G401.6 (cell line): ENCODE measurements at regions not wholly inside any gene's neighbourhood (a gene's known extent, or its start where the extent isn't known, plus 50 kb on each side); places are given as distances from the start of the nearest gene placed in this dataset.

Experiments used
- FAIRE-seq: peaks from 2 replicates; lab custom pipeline; 2012; peaks lifted over from hg19 to GRCh38; lab: Jason Lieb, UNC

DNA sequence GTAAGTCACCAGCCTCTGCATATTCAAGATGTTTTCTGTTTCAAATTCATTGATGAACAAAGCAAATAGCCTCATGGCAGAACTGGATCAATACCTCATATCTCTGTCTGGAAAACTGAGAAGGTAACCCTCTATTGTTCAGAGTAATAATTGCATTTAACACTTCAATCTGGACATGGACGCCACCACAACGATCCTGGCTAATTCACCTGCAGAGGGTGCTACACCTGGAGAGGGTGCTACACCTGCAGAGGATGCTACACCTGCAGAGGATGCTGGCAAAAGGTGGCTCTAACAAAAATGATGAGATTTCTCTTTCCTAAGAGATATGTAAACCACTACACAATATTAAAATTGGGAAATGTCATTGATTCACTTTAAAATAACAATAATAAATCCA lies 183.1 kb upstream of the HNRNPA3 start:
- FAIRE-seq, result no peak

DNA sequence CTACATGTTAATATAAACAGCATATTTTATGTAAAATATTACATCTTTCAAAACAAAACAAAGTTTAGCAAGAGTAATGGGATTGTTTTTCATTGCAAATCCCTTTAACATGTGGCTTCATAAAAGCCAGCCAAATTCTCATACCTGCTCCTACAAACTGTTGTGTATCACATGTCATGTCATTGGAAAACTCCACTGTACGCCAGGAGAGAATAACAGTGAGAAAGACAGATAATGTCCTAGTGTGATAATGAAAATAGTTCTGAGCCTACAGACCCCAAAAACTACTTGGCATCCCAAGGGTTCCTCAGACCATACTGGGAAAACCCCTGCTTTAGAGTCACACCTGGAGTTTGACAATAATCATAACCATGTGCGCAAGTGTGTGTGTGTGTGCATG lies 182.7 kb upstream of the HNRNPA3 start:
- FAIRE-seq, result no peak

DNA sequence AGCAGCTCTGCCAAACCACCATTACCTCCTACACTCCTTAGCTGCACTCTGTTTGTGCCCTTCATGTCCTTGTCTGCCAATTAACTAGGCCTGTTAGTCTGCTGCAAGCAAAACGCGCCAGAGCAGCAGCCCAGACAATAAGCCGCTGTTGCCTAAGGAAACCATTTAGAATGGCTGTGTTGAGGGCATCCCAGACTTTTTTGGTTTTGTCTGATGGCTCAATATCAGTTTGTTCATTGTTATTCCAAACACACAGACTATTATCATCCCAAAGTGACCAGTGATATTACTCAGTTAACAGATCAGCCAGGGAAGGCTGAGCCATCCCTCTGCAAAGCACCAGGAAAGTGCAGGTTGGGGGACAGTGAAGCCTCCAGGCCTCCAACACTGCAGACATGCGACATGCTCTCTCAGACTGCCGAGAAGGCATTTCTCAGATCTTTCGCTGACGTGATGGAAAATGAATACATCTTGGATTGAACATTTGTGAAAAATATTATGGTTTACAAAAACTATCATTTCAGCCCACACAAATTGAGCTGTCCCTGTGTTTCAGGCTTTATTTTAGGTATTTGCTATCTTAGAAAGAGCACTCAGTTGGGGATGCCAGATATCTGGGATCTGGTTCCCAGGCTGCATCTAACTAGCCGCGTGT lies 182.0 kb upstream of the HNRNPA3 start:
- no peak for FAIRE-seq

DNA sequence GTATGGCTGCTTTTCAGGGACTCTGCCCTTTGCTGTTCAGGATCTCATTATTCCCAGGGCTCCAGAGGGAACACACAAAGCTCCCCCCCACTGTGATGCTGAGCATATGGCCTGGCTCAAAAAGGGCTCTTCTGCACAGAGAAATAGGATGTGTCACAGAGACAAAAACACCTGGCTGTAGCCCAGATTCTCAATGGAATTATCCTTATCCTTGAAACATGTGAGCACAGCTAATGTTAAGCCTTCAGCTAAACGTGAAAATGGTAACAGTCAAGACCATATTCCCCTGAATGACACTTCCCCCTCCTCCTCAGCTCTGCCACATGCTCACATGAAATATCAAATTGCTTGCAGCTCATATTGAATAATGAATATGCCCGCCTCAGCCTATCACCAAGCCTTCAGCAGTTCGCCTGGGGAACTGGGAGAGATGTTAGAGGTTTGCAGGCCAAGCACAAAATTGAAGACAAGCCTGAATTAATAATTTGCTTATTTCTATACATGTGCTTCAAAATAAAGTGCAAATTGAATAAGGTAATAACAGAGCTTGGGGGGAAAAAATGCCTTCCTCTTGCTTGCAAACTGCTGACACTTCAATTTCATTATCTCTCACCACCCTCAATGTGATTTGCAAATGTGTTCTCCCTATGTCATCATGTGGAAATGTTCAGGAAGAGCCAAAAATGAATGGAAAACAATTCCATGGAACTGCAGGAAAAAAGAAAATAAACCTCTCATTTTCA lies 181.0 kb upstream of the HNRNPA3 start:
- FAIRE-seq, result no peak

DNA sequence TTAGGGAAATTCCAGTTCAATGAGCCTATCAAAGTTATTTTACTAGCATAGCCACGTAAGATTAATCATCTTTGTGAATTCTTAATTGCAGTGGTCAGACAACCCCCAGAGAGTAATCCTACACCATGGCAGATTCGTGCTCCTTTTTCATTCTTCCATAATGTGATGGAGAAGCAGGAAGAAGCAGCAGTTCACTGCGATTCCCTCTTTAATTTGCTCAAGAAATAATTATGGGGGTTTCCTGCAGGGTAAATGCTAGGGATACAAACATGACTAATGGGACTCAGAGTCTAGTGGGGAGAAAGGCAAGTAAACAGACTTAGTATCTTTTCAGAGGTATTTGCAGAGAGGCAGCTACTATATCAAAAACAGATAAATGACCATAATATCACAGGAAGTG lies 175.8 kb upstream of the HNRNPA3 start:
- FAIRE-seq, result no peak

DNA sequence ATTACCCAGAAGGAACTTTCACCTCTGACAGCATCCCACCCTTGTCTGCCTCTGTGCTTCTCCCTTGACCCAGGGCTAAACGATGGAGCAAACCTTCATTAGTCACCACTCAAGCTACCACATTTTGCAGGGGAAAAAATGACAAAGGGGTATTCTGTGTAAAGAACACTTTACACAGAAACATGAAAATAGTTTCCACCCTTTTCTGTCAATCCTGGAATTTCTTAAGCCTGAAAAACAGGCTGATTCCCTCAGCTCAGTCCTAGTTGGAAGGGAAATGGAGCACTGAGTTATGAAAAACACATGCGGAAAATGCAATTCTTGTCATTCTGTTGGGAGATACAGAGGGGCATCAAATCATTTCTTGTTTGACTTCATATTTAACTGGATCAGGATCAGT lies 175.0 kb upstream of the HNRNPA3 start:
- no peak for FAIRE-seq

DNA sequence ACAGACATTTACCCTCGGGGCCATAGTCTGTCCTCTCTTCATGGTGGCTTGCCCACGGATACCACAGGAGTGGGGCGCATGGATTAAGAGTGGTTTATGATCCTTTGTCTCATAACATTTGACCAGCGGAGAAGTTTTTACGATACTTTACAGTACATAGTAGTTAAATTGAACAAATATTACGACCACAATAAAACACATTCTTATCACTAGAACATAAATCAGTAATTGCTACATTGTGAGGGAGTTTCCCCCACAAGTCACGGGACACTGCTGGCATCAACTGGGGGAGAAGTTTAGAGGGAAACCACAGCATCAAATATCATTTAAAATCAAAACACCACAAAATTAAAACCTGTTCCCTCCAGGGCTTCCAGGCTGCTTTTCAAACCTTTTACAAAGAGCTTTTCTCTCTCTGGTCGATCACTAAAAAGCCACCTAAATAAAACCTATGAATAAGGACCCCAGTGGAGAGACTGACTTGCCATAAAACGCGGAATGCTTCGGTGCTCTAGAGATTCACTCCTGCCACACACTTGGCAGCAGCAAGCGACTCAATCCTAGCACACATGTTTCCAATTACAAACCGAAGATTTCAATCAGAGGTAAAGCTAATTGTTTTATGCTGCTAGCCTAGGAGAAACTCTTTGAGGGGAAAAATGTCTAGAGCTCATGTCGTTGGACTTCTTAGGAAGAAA lies 173.7 kb upstream of the HNRNPA3 start:
- no peak for FAIRE-seq

DNA sequence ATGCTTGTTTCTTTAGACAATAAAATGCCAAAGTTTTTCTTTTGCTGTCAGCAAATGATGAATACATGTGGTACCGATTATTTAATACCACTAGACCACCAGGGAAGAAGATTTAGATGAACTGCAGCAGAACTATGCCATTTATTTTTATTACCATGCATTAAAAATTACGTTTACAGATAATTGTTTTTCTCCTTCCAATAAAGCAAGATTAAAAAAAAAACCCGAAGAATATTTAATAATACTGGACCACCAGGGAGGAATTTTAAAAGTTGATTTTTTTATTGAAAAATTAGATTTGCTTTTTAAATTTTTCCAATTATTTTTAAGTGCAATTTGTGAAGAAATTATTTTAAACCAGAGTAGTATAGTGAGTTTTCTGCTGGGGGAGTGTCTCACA lies 170.3 kb upstream of the HNRNPA3 start:
- FAIRE-seq, result no peak

DNA sequence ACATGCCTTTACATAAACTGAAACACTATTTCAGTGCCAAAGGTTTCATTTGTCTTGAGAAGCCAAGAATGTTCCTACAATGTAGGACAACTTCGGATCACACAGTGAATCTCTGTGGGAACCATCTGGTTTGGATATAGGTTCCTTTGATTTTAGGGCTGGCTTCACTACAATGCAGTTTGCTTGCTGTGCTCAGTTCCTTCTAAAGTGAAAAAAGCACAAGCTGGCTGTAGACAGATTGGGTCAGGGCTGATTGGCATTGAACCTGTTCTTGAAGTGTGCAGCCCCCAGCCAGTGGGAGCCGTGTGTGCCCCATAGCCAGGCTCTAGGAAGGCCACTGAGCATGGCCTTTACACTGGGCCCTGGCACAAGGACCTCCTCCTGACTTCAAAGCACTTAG lies 167.9 kb upstream of the HNRNPA3 start:
- FAIRE-seq, result no peak

DNA sequence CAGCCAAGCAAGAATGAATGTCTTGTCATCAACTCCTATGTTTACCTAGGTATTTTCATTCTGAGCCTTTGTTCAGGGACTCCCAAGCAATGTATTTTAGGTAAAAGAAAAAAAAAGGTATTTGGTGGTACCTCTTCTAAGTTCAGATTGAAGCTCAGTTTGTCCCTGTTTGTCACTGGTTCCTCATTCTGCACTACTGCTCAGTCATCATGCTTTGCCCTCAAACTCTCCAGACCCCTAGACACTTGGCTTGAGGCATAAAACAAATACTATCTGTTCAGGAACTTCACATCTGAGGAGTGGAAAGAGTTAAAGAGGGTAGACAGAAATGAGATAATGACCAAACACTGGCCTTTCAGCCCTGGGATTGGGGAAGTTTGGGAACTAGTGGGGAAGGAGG lies 163.6 kb upstream of the HNRNPA3 start:
- no peak for FAIRE-seq

DNA sequence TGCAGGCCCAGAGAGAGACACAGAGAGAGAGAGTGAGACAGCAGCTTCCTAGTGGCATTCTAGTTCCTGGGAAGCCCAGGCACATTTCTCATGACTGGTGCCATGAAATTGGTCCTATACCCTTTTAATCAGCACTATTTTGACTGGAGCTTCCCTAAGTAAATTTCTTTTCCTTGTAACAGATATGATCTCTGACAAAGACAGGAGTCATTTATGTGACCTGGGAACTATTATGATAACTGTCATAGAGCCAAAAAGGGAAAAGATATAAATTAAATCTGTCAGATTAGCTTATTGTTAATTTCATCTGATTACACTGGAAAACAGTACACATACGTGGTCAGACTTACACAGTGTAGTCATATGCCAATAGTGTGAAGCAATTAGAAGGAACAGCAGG lies 161.3 kb upstream of the HNRNPA3 start:
- no peak for FAIRE-seq

DNA sequence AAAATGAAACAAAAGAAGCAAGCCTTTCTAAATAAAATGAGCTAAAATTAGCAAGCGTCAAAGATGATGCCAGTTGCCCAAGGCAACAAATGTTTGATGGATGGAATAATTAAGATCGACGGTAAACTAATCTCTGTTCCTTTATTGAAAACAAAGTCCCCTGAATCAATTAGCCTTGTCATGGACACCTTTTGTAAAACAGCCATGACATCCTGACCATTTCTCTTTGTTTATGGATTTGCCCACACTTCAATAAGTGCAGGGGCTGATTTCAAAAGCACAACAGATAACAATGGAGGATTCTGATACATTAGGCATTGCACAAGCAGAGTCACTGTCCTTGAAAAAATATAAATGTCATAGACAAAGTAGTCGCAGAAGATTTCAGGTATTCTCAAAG lies 160.1 kb upstream of the HNRNPA3 start:
- FAIRE-seq, result no peak

DNA sequence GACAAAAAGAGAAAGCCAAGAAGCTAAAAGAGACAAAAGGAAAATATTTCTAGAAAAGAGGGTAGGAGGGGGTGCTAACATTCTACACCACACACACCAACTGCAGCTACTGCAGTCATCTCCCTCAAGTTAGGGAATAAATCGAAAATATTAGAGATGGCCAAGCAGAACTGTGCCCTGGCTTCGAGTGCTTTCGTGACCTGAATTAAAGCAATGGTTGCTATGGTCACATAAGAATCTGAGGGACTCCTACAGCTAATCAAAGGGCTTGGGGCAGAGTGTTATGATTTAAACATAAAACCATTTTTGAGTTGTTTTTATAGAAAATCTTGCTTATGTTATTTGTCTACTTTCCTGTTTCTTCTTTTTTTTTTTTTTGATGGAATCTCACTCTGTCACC lies 159.6 kb upstream of the HNRNPA3 start:
- no peak for FAIRE-seq

DNA sequence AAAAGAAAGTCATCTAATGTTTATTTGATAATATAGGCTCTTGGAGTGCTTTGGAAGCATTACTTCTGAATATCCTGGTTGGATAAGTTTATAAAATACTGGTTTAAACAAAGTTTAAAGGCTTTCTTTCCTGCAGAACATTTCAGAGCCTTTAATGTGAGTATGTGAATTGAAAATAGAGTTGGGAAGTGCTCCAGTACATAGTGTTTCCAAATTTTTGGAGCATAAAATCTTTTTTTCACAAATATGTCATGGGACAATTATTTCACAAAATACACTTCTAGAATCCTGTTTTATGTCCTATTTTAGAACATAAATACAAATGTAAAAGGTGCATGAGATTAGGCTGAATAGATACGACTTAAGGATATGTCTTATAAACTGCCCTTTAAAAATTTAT lies 158.9 kb upstream of the HNRNPA3 start:
- FAIRE-seq, result no peak

DNA sequence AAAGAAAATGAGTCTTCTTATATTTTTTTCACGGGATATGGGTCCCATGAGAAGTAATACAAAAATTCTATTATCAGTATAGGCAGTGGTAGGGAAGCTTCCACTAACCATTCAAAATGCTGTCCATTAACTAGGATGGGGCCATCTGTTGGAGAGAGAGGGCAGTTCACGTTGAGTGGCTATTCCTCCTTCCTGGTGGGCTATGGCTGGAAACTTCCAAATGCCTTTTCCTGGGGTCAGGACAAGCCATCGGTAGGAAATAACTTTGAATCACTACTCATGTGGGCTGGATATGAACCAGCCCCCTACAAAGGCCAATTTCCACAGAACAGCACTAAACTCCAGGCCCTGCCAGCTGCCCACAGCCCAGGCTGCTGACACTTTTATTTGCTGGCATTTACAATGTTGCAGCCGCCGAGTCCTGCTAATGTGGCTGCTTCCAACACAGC lies 156.1 kb upstream of the HNRNPA3 start:
- no peak for FAIRE-seq

DNA sequence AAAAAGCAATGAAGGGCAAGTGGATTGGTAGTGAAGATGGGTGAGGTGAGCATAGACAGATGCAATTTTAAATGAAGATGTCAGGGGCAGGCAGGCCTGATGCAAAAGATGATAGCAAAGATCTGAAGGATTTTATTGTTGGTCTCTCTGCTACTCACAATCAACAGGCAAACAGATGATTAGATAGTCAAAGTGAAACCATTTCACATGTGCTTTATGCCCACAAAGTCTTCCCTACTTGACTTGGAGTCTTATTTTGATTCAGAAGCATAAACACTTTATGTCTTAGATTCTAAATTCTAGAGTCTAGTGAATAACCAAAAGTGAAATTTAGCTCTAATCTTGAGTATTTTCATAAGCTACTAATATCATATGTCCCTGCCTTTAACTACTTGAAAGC lies 153.8 kb upstream of the HNRNPA3 start:
- no peak for FAIRE-seq

DNA sequence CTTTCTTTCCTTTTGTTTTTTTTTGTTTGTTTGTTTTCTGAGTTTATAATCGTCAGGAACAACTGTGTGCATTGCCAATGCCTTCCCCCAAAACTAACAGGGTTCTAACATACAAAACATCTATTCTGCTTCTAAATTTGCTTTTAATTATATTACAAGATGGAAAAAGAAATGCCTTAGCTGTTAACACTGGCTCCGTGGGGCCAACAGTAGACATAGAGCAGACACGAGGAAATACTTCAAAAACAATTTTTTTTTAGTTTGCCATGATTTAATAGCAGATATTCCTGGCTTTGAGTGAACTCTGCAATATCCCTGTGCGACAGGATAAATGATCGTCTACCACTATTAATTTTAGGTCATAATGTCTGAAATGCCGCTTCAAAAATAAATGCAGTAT lies 153.3 kb upstream of the HNRNPA3 start:
- FAIRE-seq, result no peak

DNA sequence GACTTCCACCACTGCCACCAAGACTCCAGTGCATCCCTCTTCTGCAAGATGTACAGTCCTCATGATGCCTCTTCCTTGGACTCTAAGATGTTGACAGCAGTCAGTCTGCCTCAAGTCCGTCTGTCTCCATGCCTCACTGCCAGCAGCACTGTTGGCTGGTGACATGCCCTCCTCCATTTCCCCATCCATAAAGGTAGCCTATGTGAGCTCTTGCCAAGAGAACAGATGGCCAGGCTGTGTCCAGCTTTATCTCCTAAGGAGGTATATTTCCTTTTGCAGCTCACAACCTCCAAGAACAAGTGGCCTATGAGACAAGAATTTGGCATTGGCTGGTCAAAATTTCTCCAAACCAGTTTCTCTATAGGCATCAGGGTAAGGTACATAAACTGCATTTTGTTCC lies 149.3 kb upstream of the HNRNPA3 start:
- no peak for FAIRE-seq

DNA sequence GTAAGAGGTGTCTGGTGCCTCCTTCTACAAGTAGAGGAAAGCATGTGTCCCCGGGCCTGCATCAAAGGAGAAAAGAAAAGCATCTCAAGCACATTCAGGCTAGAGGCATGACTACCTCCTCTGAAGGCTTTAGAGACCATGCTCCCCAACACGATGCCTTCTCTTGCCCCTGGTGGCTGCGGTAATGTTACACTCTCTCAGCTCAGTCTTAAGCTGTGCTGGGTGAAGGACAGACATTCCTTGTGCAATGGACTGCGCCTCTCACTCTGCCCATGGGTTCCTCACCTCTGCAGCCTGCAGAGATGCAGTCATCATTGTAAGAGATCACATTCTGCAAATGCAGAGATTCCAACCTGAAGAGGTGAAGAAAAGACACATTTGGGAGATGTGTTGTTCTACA lies 148.2 kb upstream of the HNRNPA3 start:
- no peak for FAIRE-seq

DNA sequence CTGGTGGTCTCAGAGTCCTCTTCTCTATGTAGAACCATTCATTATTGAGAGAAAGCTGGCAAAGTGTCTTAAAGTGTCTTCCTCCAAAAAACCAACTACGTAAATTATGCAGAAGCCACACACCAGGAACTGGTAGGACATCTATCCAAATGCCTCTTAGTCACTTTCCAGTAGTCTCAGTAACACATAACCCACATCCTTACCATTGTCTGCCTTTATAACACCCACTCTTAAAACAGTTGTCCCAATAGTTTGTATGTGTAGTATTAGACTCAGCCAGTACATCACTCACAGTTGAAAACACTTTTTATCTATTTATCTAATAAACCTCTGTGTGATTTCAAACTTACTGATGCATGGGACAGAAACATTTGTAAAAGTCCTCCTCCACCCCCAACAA lies 143.6 kb upstream of the HNRNPA3 start:
- FAIRE-seq, result no peak

DNA sequence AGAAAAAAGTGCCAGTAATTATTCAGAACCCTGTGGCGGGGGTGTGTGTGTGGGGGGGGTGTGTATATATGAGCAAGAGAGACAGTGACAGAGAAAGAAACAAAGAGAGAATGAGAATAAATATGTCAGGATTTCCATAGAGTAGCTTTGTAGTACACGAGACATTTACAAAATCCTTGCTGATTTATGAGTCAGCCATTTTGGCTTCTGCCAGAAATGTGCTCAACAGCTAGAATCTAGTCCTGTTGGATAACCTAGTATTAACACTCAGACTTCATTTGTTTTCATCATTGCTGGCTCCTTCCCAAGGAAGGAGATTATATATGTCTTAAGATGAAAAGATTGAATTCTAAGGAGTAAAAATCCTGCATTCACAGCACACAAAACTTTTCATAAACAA lies 140.5 kb upstream of the HNRNPA3 start:
- FAIRE-seq, result no peak

DNA sequence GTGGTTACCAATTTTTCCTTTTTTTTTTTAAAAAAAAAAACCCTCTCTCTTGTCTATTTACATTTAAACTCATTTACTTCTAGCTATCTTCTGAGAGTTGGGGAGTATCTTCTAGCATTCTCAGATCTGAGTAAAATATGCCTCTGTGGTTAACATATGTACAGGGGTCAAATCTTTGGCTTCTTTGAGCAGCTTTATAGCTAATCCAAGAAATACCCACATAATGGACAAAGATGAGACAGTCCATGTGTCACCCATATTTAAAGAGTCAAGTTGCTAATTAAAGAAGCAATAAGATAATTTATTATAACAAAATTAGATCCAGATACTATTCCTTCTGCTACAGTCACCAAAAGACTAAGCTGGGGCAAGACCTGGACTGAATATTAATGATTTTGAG lies 139.0 kb upstream of the HNRNPA3 start:
- FAIRE-seq, result no peak

DNA sequence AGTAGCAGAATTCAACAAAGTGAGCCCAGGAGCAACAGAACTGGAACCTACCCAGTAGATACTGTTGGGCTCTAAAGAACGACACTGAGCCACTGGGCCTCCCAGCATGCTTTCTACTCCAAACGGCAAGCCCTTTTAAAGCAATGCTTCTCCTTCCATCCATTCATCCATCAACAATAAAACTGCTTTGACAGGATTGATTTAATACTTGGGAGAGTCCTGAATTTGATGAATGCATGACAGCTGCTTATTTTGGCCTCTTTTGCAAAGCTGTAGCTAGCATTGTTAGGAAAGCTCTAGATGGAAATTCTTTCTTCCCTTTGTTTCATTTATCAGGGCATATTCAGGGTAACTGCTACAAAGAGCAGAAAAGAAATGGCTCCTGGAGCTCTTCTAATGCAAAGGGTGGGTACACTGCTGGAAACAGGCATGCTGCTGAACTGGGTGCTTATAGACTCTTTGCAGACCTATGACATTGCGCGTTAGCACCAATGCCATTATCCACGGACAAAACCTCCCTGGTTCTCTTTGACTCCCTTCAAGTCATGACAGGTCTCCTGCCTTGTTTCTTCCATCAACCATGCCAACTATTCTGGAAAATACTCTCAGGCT lies 138.4 kb upstream of the HNRNPA3 start:
- no peak for FAIRE-seq
